ENCODE measurements at regions not wholly inside any gene's neighbourhood (a gene's known extent, or its start where the extent isn't known, plus 50 kb on each side); places are given as distances from the start of the nearest gene placed in this dataset.

DNA sequence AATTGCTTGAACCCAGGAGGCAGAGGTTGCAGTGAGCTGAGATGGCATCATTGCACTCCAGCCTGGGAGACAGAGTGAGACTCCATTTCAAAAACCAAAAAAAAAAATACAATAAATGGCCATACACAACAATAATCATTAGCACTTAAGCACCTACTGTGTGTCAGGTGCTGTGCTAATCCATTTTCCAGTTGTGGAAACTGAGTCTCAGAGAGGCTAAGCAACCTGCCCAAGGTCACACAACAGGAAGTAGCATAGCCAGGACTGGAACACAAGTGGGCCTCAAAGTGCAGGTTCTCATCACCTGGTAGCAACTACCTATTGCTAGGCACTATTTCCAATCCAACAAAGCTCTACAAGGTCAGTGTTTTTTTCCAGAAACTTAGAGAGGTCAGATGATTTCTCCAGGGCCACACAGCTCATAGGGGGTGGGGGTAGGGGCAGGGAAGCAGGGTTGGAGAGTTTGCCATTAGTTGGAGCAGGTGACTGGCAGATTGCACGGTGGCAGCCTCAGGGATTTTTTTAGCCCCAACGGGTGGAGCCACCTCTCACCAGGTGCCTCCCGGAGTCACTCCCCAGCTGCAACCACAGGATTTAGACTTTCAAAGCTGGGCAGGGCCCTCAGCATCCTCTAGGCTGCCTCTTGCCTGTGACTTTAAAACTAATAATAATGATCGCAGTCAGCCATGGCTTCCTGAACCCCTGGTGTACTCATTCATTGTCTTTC is 52.5 kb upstream of the ID3 start:
- Histone ChIP-seq H2AFZ (ENCODE audit: low read length) (no peak overlapping the region), H3K36me3 (ENCODE audit: insufficient read depth, low read length) (no peaks in the 10 kb centered on the region), H3K9me3 (ENCODE audit: low read depth, low read length) (no peaks in the 10 kb centered on the region), H4K20me1 (ENCODE audit: insufficient read depth, low read length) (no peaks in the 10 kb centered on the region), H3K27ac (ENCODE audit: low read depth, low read length) (no peak overlapping the region), H3K4me3 (ENCODE audit: insufficient read depth, low read length) (no peak overlapping the region), H3K27me3 (ENCODE audit: insufficient read depth, low read length) (peaks cover 3% of the 10 kb centered on the region), H3K4me2 (ENCODE audit: insufficient read depth, low read length) (no peak overlapping the region), H3K79me2 (ENCODE audit: insufficient read depth, low read length) (no peaks in the 10 kb centered on the region), H3K4me1 (ENCODE audit: insufficient read depth, low read length) (no peaks in the 10 kb centered on the region)
- DNase-seq (ENCODE audit: insufficient read length, low spot score, missing footprints) = no peak
- TF ChIP-seq, protein P1, sequence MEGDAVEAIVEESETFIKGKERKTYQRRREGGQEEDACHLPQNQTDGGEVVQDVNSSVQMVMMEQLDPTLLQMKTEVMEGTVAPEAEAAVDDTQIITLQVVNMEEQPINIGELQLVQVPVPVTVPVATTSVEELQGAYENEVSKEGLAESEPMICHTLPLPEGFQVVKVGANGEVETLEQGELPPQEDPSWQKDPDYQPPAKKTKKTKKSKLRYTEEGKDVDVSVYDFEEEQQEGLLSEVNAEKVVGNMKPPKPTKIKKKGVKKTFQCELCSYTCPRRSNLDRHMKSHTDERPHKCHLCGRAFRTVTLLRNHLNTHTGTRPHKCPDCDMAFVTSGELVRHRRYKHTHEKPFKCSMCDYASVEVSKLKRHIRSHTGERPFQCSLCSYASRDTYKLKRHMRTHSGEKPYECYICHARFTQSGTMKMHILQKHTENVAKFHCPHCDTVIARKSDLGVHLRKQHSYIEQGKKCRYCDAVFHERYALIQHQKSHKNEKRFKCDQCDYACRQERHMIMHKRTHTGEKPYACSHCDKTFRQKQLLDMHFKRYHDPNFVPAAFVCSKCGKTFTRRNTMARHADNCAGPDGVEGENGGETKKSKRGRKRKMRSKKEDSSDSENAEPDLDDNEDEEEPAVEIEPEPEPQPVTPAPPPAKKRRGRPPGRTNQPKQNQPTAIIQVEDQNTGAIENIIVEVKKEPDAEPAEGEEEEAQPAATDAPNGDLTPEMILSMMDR (IDR thresholded peaks at IDR 0.05; ENCODE audit: extremely low read depth, low read depth, low read length) = no peak

DNA sequence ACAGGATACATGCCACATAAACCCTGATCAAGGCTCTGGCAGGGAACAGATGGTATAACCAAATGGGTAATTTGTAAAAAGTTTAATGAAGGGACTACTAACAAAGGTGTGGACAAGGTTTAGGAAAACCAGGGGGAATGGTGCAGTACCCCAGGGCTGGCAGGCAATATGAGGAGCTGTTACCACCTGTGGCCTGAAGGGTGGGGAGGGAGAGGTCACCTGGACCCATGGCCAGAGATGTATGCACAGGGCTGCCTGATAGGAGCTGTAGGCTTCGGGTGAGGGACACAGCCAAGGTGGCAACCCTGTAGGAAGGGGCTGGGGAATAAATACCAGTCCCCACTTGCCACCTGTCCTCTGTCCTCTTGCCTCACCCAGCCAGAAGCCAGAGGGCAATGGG is 51.4 kb upstream of the ID3 start:
- TF ChIP-seq, protein P1 (IDR thresholded peaks at IDR 0.05; ENCODE audit: extremely low read depth, low read depth, low read length) = no peak
- Histone ChIP-seq H3K4me3 (ENCODE audit: insufficient read depth, low read length) (no peak overlapping the region), H3K79me2 (ENCODE audit: insufficient read depth, low read length) (no peaks in the 10 kb centered on the region), H3K27ac (ENCODE audit: low read depth, low read length) (no peak overlapping the region), H3K36me3 (ENCODE audit: insufficient read depth, low read length) (no peaks in the 10 kb centered on the region), H3K9me3 (ENCODE audit: low read depth, low read length) (no peaks in the 10 kb centered on the region), H3K4me2 (ENCODE audit: insufficient read depth, low read length) (no peak overlapping the region), H3K4me1 (ENCODE audit: insufficient read depth, low read length) (no peaks in the 10 kb centered on the region), H3K27me3 (ENCODE audit: insufficient read depth, low read length) (peaks cover under 1% of the 10 kb centered on the region), H2AFZ (ENCODE audit: low read length) (no peak overlapping the region), H4K20me1 (ENCODE audit: insufficient read depth, low read length) (no peaks in the 10 kb centered on the region)
- no peak for DNase-seq (ENCODE audit: insufficient read length, low spot score, missing footprints)

DNA sequence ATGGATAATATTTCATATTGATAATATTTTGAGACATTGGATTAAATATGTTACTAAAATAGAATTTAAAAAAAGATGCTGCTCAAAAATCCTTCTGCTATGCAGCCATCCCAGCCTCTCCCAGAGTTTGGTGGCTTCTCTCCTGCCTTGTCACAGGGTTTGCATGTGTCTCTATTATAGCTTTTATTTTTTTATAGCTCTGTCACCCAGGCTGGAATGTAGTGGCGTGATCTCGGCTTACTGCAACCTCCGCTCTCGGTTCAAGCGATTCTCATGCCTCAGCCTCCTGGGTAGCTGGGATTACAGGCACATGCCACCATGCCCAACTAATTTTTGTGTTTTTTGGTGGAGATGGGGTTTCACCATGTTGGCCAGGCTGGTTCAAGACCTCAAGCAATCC is 50.7 kb upstream of the ID3 start:
- no peak for DNase-seq (ENCODE audit: insufficient read length, low spot score, missing footprints)

More for the DNA sequence above, 50.7 kb upstream of the ID3 start:
- Histone ChIP-seq H3K4me3 (ENCODE audit: insufficient read depth, low read length) (no peak overlapping the region), H2AFZ (ENCODE audit: low read length) (no peak overlapping the region), H3K4me1 (ENCODE audit: insufficient read depth, low read length) (no peaks in the 10 kb centered on the region), H3K79me2 (ENCODE audit: insufficient read depth, low read length) (no peaks in the 10 kb centered on the region), H3K9me3 (ENCODE audit: low read depth, low read length) (no peaks in the 10 kb centered on the region), H3K4me2 (ENCODE audit: insufficient read depth, low read length) (no peak overlapping the region), H4K20me1 (ENCODE audit: insufficient read depth, low read length) (no peaks in the 10 kb centered on the region), H3K27me3 (ENCODE audit: insufficient read depth, low read length) (no peaks in the 10 kb centered on the region), H3K27ac (ENCODE audit: low read depth, low read length) (no peak overlapping the region), H3K36me3 (ENCODE audit: insufficient read depth, low read length) (no peaks in the 10 kb centered on the region)
- TF ChIP-seq, protein P1 (IDR thresholded peaks at IDR 0.05; ENCODE audit: extremely low read depth, low read depth, low read length) = no peak

Data from osteoblast (primary cell).